Fibroblast of lung (primary cell): ENCODE measurements at regions not wholly inside any gene's neighbourhood (a gene's known extent, or its start where the extent isn't known, plus 50 kb on each side); places are given as distances from the start of the nearest gene placed in this dataset.

Source experiments
- EZH2 ChIP-seq: IDR thresholded peaks from 2 replicates; pipeline ENCODE4 v1.5.1; 2012; ENCODE audit warnings: low read length, control low read depth, mild to moderate bottlenecking; ENCODE audit errors: missing control alignments
- TF ChIP-seq, protein P1 (sequence below), 2 donors: IDR thresholded peaks in 1 of 2; conservative IDR thresholded peaks in 1 of 2; 1 replicate in 1 of 2; 2 replicates in 1 of 2; pipeline ENCODE4 v1.5.1; 2011 to 2012; ENCODE audit warnings: low read length in 2 of 2, control low read depth in 1 of 2, inconsistent platforms in 1 of 2, low read depth in 1 of 2, mild to moderate bottlenecking in 1 of 2

DNA sequence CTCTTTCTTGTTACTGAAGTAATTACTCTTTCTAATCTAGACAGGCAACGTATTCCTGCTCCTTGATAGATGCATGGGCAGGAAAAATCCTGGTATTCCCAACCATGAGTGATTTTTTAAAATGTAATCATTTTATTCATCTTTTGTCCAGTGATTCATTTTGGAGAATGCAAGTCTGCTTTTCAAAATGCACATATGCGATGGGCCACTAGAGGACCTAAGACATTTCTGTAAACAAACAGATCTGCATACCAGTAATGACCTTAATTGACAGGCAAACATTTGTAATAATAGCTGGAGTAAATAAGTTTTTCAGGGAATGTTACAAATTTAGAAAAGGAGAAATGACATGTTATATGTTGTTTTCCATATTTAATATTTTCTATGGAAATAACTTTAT lies 1167.6 kb downstream of the JRKL start:
- TF ChIP-seq, protein P1, sequence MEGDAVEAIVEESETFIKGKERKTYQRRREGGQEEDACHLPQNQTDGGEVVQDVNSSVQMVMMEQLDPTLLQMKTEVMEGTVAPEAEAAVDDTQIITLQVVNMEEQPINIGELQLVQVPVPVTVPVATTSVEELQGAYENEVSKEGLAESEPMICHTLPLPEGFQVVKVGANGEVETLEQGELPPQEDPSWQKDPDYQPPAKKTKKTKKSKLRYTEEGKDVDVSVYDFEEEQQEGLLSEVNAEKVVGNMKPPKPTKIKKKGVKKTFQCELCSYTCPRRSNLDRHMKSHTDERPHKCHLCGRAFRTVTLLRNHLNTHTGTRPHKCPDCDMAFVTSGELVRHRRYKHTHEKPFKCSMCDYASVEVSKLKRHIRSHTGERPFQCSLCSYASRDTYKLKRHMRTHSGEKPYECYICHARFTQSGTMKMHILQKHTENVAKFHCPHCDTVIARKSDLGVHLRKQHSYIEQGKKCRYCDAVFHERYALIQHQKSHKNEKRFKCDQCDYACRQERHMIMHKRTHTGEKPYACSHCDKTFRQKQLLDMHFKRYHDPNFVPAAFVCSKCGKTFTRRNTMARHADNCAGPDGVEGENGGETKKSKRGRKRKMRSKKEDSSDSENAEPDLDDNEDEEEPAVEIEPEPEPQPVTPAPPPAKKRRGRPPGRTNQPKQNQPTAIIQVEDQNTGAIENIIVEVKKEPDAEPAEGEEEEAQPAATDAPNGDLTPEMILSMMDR (conservative IDR thresholded peaks at IDR 0.05 in 1 of 2, IDR thresholded peaks at IDR 0.05 in 1 of 2; ENCODE audit: low read depth in 1 of 2, low read length in 2 of 2): peak in 1 of 2 donors; percentile 15
- no peak for TF ChIP-seq EZH2
